ENCODE measurements at regions not wholly inside any gene's neighbourhood (a gene's known extent, or its start where the extent isn't known, plus 50 kb on each side); places are given as distances from the start of the nearest gene placed in this dataset.

DNA sequence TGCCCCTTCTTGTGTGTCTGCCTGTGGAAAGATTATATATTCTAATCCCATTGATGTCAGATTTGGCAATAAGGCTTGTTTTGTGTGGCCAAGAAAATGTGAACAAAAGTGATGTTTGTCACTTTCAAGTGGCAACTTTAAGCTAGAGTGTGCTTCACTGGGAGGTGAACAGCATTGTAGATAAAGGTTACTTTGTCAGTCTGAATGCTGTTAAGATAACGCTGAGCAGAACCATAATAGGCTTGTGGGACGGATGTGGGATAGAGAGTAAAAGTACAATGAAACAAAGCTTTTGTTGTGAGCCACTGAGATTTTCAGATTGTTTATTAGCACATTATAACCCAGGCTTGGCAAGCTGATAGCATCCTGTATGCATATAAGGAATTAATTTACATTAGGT is 303.8 kb upstream of the MAN1A1 start:
- no peaks in the 10 kb centered on the region for H3K79me1 ChIP-seq (ENCODE audit: low read depth in 1 of 2, low read length in 2 of 2)
- no peak overlapping the region for H2AK5ac ChIP-seq (ENCODE audit: low read depth, low read length)
- dilution Hi-C loops (cut with HindIII; ENCODE audit: low sequenced_read_pairs, unreplicated experiment) (no loop called here), in situ Hi-C loops (cut with MboI; ENCODE audit: low sequenced_read_pairs) (no loop called here), intact Hi-C loops (cut with micrococcal nuclease) (no loop called here)
- H2AFZ ChIP-seq (replicated peaks; ENCODE audit: low read length, poor library complexity) = no peak overlapping the region
- no peak overlapping the region for H3K56ac ChIP-seq (ENCODE audit: extremely low read depth, insufficient read depth, low read length)
- no peak overlapping the region for H4K91ac ChIP-seq (ENCODE audit: insufficient read depth, low read depth, low read length)
- H3K27ac ChIP-seq (ENCODE audit: insufficient read depth, low read length) = no peak overlapping the region
- H3K9ac ChIP-seq (ENCODE audit: low read depth, low read length) = no peak overlapping the region
- TF ChIP-seq SMC3 (IDR thresholded peaks at IDR 0.05; ENCODE audit: low read depth, low read length) (no peak), MXI1 (IDR thresholded peaks at IDR 0.05; ENCODE audit: borderline replicate concordance, low read depth, low read length) (no peak), RAD21 (IDR thresholded peaks at IDR 0.05; ENCODE audit: low read length) (no peak), CEBPB (IDR thresholded peaks at IDR 0.05; ENCODE audit: low read depth, low read length) (no peak), RFX5 (IDR thresholded peaks at IDR 0.05; ENCODE audit: low read depth, low read length) (no peak), MAZ (IDR thresholded peaks at IDR 0.05; ENCODE audit: borderline replicate concordance, low read depth, low read length) (no peak), FOS (IDR thresholded peaks at IDR 0.05; ENCODE audit: low read depth, low read length) (no peak), POLR2A (IDR thresholded peaks at IDR 0.05; ENCODE audit: low read depth, low read length) (no peak), NFE2L2 (IDR thresholded peaks at IDR 0.05; ENCODE audit: low read depth, low read length) (no peak), RCOR1 (IDR thresholded peaks at IDR 0.05; ENCODE audit: insufficient replicate concordance, low read length) (no peak), MAFK (IDR thresholded peaks at IDR 0.05; ENCODE audit: low read depth, low read length) (no peak), CHD1 (IDR thresholded peaks at IDR 0.05; ENCODE audit: low read depth, low read length) (no peak), BHLHE40 (IDR thresholded peaks at IDR 0.05; ENCODE audit: low read depth, low read length) (no peak)
- TF ChIP-seq, protein P1, sequence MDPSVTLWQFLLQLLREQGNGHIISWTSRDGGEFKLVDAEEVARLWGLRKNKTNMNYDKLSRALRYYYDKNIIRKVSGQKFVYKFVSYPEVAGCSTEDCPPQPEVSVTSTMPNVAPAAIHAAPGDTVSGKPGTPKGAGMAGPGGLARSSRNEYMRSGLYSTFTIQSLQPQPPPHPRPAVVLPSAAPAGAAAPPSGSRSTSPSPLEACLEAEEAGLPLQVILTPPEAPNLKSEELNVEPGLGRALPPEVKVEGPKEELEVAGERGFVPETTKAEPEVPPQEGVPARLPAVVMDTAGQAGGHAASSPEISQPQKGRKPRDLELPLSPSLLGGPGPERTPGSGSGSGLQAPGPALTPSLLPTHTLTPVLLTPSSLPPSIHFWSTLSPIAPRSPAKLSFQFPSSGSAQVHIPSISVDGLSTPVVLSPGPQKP (IDR thresholded peaks at IDR 0.05; ENCODE audit: borderline replicate concordance, low read depth, low read length) = no peak
- TF ChIP-seq, protein P2, sequence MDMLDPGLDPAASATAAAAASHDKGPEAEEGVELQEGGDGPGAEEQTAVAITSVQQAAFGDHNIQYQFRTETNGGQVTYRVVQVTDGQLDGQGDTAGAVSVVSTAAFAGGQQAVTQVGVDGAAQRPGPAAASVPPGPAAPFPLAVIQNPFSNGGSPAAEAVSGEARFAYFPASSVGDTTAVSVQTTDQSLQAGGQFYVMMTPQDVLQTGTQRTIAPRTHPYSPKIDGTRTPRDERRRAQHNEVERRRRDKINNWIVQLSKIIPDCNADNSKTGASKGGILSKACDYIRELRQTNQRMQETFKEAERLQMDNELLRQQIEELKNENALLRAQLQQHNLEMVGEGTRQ (IDR thresholded peaks at IDR 0.05; ENCODE audit: low read depth, low read length) = no peak
- TF ChIP-seq, protein P3, sequence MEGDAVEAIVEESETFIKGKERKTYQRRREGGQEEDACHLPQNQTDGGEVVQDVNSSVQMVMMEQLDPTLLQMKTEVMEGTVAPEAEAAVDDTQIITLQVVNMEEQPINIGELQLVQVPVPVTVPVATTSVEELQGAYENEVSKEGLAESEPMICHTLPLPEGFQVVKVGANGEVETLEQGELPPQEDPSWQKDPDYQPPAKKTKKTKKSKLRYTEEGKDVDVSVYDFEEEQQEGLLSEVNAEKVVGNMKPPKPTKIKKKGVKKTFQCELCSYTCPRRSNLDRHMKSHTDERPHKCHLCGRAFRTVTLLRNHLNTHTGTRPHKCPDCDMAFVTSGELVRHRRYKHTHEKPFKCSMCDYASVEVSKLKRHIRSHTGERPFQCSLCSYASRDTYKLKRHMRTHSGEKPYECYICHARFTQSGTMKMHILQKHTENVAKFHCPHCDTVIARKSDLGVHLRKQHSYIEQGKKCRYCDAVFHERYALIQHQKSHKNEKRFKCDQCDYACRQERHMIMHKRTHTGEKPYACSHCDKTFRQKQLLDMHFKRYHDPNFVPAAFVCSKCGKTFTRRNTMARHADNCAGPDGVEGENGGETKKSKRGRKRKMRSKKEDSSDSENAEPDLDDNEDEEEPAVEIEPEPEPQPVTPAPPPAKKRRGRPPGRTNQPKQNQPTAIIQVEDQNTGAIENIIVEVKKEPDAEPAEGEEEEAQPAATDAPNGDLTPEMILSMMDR (conservative IDR thresholded peaks at IDR 0.05; ENCODE audit: low read depth, low read length) = no peak
- H3K9me3 ChIP-seq (ENCODE audit: control insufficient read depth, insufficient read depth, low read length) = no peaks in the 10 kb centered on the region
- no peaks in the 10 kb centered on the region for H3K27me3 ChIP-seq (ENCODE audit: control insufficient read depth, insufficient read depth, low read length)
- no peaks in the 10 kb centered on the region for H4K20me1 ChIP-seq (ENCODE audit: insufficient read depth, low read length)
- no peak overlapping the region for H4K8ac ChIP-seq (ENCODE audit: low read depth in 2 of 2, low read length in 2 of 2)
- no peak overlapping the region for H3K4me2 ChIP-seq (ENCODE audit: low read depth, low read length)
- H3K9me1 ChIP-seq (ENCODE audit: insufficient read depth, low read length) = no peaks in the 10 kb centered on the region
- no peak overlapping the region for H2AK9ac ChIP-seq (replicated peaks; ENCODE audit: low read depth, low read length, poor library complexity)
- WGBS, 2 experiments (ENCODE audit: extremely low coverage in 2 of 2, insufficient read length in 1 of 2) = 100% methylated on average over 2 of the region's 2 CpGs; no CpG with 5 or more reads in 1 of the 2 experiments
- ATAC-seq (ENCODE audit: low read depth) = no peak
- no peak overlapping the region for H2BK5ac ChIP-seq (ENCODE audit: low read depth, low read length, poor library complexity, severe bottlenecking)
- no peak overlapping the region for H2BK120ac ChIP-seq (ENCODE audit: low read depth, low read length)
- no peaks in the 10 kb centered on the region for H3K4me1 ChIP-seq (ENCODE audit: control insufficient read depth, insufficient read depth, low read length)
- DNase-seq = no peak
- H3K36me3 ChIP-seq (ENCODE audit: control insufficient read depth, insufficient read depth, low read length) = no peaks in the 10 kb centered on the region
- H4K5ac ChIP-seq (ENCODE audit: low read depth, low read length) = no peak overlapping the region
- ChIA-PET CTCF (no interaction called here), POLR2A (ENCODE audit: unreplicated experiment) (no interaction called here)
- no TSS peak for BruUV-seq (replicated peaks)
- H3K14ac ChIP-seq (replicated peaks; ENCODE audit: low read depth, low read length) = no peak overlapping the region
- H3K23ac ChIP-seq (ENCODE audit: low read depth, low read length) = no peak overlapping the region
- H2BK15ac ChIP-seq (ENCODE audit: low read depth, low read length) = no peak overlapping the region
- no peak overlapping the region for H3K18ac ChIP-seq (ENCODE audit: low read depth, low read length)
- no peak overlapping the region for H2BK20ac ChIP-seq (ENCODE audit: low read depth, low read length)
- no peak overlapping the region for H3K4ac ChIP-seq (ENCODE audit: low read depth, low read length)
- H3K4me3 ChIP-seq (ENCODE audit: insufficient read depth, low read depth, low read length) = no peak overlapping the region

Measured in IMR-90 (cell line).